CD14-positive monocyte (primary cell): ENCODE measurements at regions not wholly inside any gene's neighbourhood (a gene's known extent, or its start where the extent isn't known, plus 50 kb on each side); places are given as distances from the start of the nearest gene placed in this dataset.

ENCODE experiments used
- DNase-seq, 3 donors: peaks; one replicate each; pipeline ENCODE4 v3.0.0-alpha.2; 2011 to 2022
- H2AFZ ChIP-seq: 2 replicates; pipeline ENCODE4 v1.6.0; 2012; ENCODE audit warnings: mild to moderate bottlenecking, low read depth, low read length, inconsistent platforms; ENCODE audit not compliant: insufficient read depth, poor library complexity, severe bottlenecking
- H3K27ac ChIP-seq, 2 donors: 1 replicate in 1 of 2; 2 replicates in 1 of 2; pipeline ENCODE4 v1.5.1; 2012 to 2013; ENCODE audit warnings: low read length in 2 of 2, control low read depth in 1 of 2, inconsistent platforms in 1 of 2, low read depth in 1 of 2, mild to moderate bottlenecking in 1 of 2
- H3K27me3 ChIP-seq, 2 donors: one replicate each; pipeline versions ENCODE4 v1.6.0 to v1.6.1; 2011 to 2013; ENCODE audit warnings: low read length in 2 of 2; ENCODE audit not compliant: control insufficient read depth in 2 of 2, insufficient read depth in 2 of 2
- H3K36me3 ChIP-seq, 2 donors: replicated peaks in 1 of 2; 1 replicate in 1 of 2; 2 replicates in 1 of 2; pipeline versions ENCODE4 v1.5.1 to v1.6.1; 2012 to 2013; ENCODE audit warnings: low read length in 2 of 2, control low read depth in 1 of 2, inconsistent platforms in 1 of 2, mild to moderate bottlenecking in 1 of 2; ENCODE audit not compliant: insufficient read depth in 2 of 2, control insufficient read depth in 1 of 2
- H3K4me1 ChIP-seq, 2 donors: 1 replicate in 1 of 2; 2 replicates in 1 of 2; pipeline versions ENCODE4 v1.5.1 to v1.6.1; 2012 to 2013; ENCODE audit warnings: low read length in 2 of 2, control low read depth in 1 of 2, inconsistent platforms in 1 of 2, mild to moderate bottlenecking in 1 of 2, moderate library complexity in 1 of 2; ENCODE audit not compliant: insufficient read depth in 2 of 2, control insufficient read depth in 1 of 2
- H3K4me2 ChIP-seq: replicated peaks from 2 replicates; pipeline ENCODE3; 2012; ENCODE audit warnings: low read length, moderate library complexity, mild to moderate bottlenecking; ENCODE audit not compliant: poor library complexity, severe bottlenecking; ENCODE audit errors: extremely low read depth
- H3K4me3 ChIP-seq, 3 experiments: fragments of 200-600 bp in 1 of 3; sonication (generic) in 1 of 3; replicated peaks in 1 of 3; 1 replicate in 2 of 3; 2 replicates in 1 of 3; pipeline ENCODE4 v1.5.1; 2011 to 2013; ENCODE audit warnings: low read length in 3 of 3, mild to moderate bottlenecking in 3 of 3, control low read depth in 2 of 3, low read depth in 2 of 3, inconsistent platforms in 1 of 3, moderate library complexity in 1 of 3
- H3K79me2 ChIP-seq: 2 replicates; pipeline ENCODE4 v1.6.0; 2012; ENCODE audit warnings: mild to moderate bottlenecking, control low read depth, inconsistent platforms, low read length, moderate library complexity; ENCODE audit not compliant: insufficient read depth
- H3K9ac ChIP-seq: 2 replicates; pipeline ENCODE4 v1.6.0; 2017; ENCODE audit warnings: low read length, mild to moderate bottlenecking; ENCODE audit not compliant: insufficient read depth, poor library complexity, severe bottlenecking
- H3K9me3 ChIP-seq, 2 donors: replicated peaks in 1 of 2; 1 replicate in 1 of 2; 2 replicates in 1 of 2; pipeline versions ENCODE4 v1.5.1 to v1.6.1; 2012 to 2013; ENCODE audit warnings: low read length in 2 of 2, control low read depth in 1 of 2; ENCODE audit not compliant: control insufficient read depth in 1 of 2, insufficient read depth in 1 of 2
- H4K20me1 ChIP-seq: 2 replicates; pipeline ENCODE4 v1.6.0; 2012; ENCODE audit warnings: mild to moderate bottlenecking, low read length, control low read depth, moderate library complexity; ENCODE audit not compliant: insufficient read depth
- H3K27ac Mint-ChIP-seq, 7 donors: one replicate each; pipeline ENCODE4 v1.8.0; 2020; ENCODE audit warnings: mild to moderate bottlenecking in 7 of 7, mixed read lengths in 7 of 7, moderate library complexity in 6 of 7, inconsistent platforms in 2 of 7
- H3K27me3 Mint-ChIP-seq, 3 donors: one replicate each; pipeline ENCODE4 v1.8.0; 2021 to 2022; ENCODE audit warnings: low read depth in 3 of 3, mild to moderate bottlenecking in 3 of 3, mixed read lengths in 3 of 3, moderate library complexity in 3 of 3, inconsistent platforms in 1 of 3
- H3K36me3 Mint-ChIP-seq, 2 donors: one replicate each; pipeline ENCODE4 v1.8.0; 2020; ENCODE audit warnings: mixed read lengths in 2 of 2, inconsistent platforms in 1 of 2, mild to moderate bottlenecking in 1 of 2
- H3K4me1 Mint-ChIP-seq: one replicate; pipeline ENCODE4 v1.8.0; 2020; ENCODE audit warnings: mild to moderate bottlenecking, mixed read lengths
- H3K4me3 Mint-ChIP-seq, 2 donors: one replicate each; pipeline ENCODE4 v1.8.0; 2020; ENCODE audit warnings: mild to moderate bottlenecking in 2 of 2, mixed read lengths in 2 of 2, moderate library complexity in 1 of 2
- H3K9me3 Mint-ChIP-seq, 7 donors: one replicate each; pipeline ENCODE4 v1.8.0; 2020 to 2022; ENCODE audit warnings: mixed read lengths in 7 of 7, mild to moderate bottlenecking in 6 of 7, moderate library complexity in 6 of 7, inconsistent platforms in 2 of 7
- CTCF ChIP-seq: fragments of 200-600 bp; IDR thresholded peaks from one replicate; pipeline ENCODE4 v1.8.0; 2022; ENCODE audit warnings: antibody characterized with exemption, mild to moderate bottlenecking
- WGBS: methylation state at CpG from one replicate; pipeline ENCODE4 v1.1.5; 2013; ENCODE audit warnings: missing lambda C conversion rate; ENCODE audit not compliant: insufficient coverage; 5-methylcytosine and 5-hydroxymethylcytosine counted together
- intact Hi-C, 2 donors: fragments of 100-400 bp; cut with micrococcal nuclease; formaldehyde crosslinking; loops; one replicate each; pipeline versions ENCODE4 v1.15.0 to v1.15.1; 2023

GRCh38 chr20:1824834-1825233 is 70.4 kb upstream of the SIRPA start:
- WGBS, result no CpG with 5 or more reads among the region's 4 CpGs
- Mint-ChIP-seq H3K27ac (peak overlapping the region; percentile 89 to 100 (median 96)), H3K36me3 (peaks cover 20 to 23% of the 10 kb centered on the region in 2 donors), H3K9me3 (peaks cover 8 to 33% (median 21%) of the 10 kb centered on the region in 7 donors), H3K27me3 (no peaks in the 10 kb centered on the region), H3K4me1 (peaks cover 82% of the 10 kb centered on the region), H3K4me3 (no peak overlapping the region)
- Histone ChIP-seq H3K9me3 (peaks cover 0 to 16% of the 10 kb centered on the region in 2 donors), H3K27ac (peak overlapping the region; percentile 89 to 98), H3K27me3 (no peaks in the 10 kb centered on the region), H4K20me1 (no peaks in the 10 kb centered on the region), H3K4me2 (no peak overlapping the region), H2AFZ (no peak overlapping the region), H3K4me3 (no peak overlapping the region), H3K36me3 (no peaks in the 10 kb centered on the region), H3K4me1 (peaks cover 88 to 90% of the 10 kb centered on the region in 2 donors), H3K79me2 (no peaks in the 10 kb centered on the region), H3K9ac (no peak overlapping the region)
- intact Hi-C loops, result loop anchor here in 1 of 2 donors (5.0 kb wide), 1 partner anchor 67 kb away; no protein-coding TSS in a partner anchor
- no peak for TF ChIP-seq CTCF
- no peak for DNase-seq

GRCh38 chr20:1824181-1824580 is 71.0 kb upstream of the SIRPA start:
- H3K27me3 Mint-ChIP-seq, result no peaks in the 10 kb centered on the region
- no peak overlapping the region for H3K4me3 ChIP-seq
- H3K36me3 ChIP-seq, result no peaks in the 10 kb centered on the region
- H3K36me3 Mint-ChIP-seq, result peaks cover 20 to 26% of the 10 kb centered on the region in 2 donors
- peaks cover 8 to 33% (median 21%) of the 10 kb centered on the region in 7 donors for H3K9me3 Mint-ChIP-seq
- TF ChIP-seq CTCF, result no peak
- H3K4me3 Mint-ChIP-seq, result peak overlapping the region; percentile 9 to 52
- H3K9ac ChIP-seq, result peak overlapping the region; percentile 20
- no peaks in the 10 kb centered on the region for H4K20me1 ChIP-seq
- H3K4me2 ChIP-seq, result no peak overlapping the region
- H2AFZ ChIP-seq, result no peak overlapping the region
- peak overlapping the region; percentile 89 to 100 (median 96) for H3K27ac Mint-ChIP-seq
- H3K9me3 ChIP-seq, result peaks cover 0 to 16% of the 10 kb centered on the region in 2 donors
- DNase-seq, result peak; percentile 73 to 87 (median 84)
- peaks cover 82% of the 10 kb centered on the region for H3K4me1 Mint-ChIP-seq
- peak overlapping the region; percentile 89 to 98 for H3K27ac ChIP-seq
- no peaks in the 10 kb centered on the region for H3K27me3 ChIP-seq
- intact Hi-C loops, result loop anchor here in 1 of 2 donors (5.0 kb wide), 1 partner anchor 68 kb away; no protein-coding TSS in a partner anchor
- H3K4me1 ChIP-seq, result peaks cover 88 to 90% of the 10 kb centered on the region in 2 donors
- no peaks in the 10 kb centered on the region for H3K79me2 ChIP-seq
